T-helper 2 cell (primary cell): ENCODE measurements at regions not wholly inside any gene's neighbourhood (a gene's known extent, or its start where the extent isn't known, plus 50 kb on each side); places are given as distances from the start of the nearest gene placed in this dataset.
"Not testable (repeated sequence)": the region's sequence is repeated elsewhere in the genome, so short reads cannot be mapped to it uniquely, and the experiment has no call there.

Experiments
- DNase-seq, 5 experiments: peaks; one replicate each; pipeline versions ENCODE4 v3.0.0 to v3.0.0-alpha.2; 2012 to 2022

DNA sequence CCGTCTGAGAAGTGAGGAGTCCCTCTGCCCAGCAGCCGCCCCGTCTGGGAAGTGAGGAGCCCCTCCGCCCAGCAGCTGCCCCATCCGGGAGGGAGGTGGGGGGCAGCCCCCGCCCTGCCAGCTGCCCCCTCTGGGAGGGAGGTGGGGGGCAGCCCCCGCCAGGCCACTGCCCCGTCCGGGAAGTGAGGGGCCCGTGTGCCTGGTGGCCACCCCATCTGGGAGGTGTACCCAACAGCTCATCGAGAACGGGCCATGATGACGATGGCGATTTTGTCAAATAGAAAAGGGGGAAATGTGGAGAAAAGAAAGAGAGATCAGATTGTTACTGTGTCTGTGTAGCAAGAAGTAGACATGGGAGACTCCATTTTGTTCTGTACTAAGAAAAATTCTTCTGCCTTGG lies 208.8 kb downstream of the KDM5D start:
- not testable (repeated sequence) for DNase-seq

DNA sequence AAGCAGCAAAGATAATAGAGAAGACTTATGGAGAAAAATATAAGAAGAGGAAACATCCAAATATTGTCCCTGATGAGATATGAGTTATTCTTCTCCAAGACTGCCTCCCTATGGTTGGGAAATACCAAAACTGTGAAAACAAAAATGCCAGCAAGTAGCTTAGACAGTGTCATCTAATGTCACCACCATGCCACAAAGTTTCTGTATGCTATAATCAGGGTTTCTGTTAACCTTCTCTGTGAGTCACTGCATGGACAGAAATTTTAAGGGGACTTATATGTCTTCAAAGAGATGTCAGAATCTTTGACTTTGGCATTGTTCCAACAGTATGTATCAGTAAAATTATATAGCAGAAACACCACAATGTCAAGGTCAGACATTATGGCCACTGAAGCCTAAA lies 222.6 kb downstream of the KDM5D start:
- peak in 1 of 5 experiments; percentile 1 for DNase-seq

GRCh38 chrY:19503092-19503449 lies 241.5 kb downstream of the KDM5D start:
- DNase-seq = peak in 2 of 5 experiments; percentile 7 to 62

DNA sequence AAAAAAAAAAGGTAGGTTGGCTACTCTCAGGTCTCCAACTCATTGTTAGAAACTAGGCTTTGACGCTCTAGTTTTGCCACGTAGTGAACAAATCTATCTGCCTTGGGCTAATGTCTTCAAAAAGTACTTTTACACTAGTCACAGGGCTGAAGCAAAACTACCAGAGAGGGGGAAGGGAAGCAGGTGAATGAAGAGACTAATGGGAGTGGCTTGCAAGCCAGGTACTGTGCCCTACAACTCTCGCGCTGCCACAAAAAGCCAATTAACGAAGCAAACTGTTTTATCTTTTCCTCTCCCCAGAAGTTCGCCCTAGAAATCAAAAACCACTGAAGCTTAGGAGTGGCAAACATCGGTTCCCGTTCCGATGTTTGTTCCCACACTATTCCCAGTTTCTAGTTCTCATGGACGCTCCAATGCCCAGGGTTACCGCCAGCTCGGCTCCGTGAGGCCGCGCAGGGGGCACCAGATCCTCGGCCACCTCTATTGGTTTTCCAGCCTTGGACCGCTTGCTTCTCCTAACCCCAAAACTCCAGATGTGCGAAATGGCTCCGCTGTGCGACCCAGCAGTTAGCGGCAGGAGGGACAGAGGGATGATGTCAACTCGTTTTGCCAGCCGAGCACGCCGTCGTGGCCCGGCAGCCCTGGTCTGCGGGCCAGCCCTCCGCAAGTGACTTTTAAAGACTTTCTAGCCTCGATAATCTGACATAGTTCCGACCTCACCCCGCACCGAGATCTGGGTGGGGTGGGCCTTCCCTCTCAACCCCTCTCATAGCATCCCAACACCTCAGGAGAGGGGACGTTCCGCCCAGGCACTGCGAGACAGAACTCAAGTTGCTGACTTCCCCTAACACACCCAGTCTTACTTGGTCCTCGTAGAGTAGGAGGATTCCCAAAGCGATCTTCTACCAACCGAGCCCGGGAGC lies 242.1 kb downstream of the KDM5D start:
- DNase-seq = peak in 3 of 5 experiments; percentile 1 to 69 (median 3)

- DNase-seq = peak in 1 of 5 experiments; percentile 61
Measured at GRCh38 chrY:19498556-19498955, 246.0 kb downstream of the KDM5D start.

DNA sequence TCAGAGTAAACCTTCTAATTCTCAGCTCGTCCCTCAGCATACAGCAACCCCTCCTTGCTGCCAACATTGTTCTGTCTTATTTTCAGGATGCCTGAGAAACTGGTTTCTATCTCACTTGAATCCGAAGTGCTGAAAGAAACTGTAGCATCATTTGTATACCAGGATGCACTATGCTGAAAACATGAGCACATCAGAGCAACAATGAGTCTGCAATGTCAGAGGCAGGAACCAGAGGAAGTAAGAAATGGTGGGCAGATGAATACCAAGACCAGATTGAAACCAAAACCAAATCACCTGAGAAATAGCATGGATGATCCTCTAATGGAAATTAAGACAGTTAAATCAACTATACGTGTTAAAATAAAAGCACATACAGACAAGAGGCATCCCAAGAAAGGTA lies 257.0 kb downstream of the KDM5D start:
- DNase-seq = no peak

- DNase-seq = no peak
Measured at GRCh38 chrY:19484997-19485396, 259.5 kb downstream of the KDM5D start.

DNA sequence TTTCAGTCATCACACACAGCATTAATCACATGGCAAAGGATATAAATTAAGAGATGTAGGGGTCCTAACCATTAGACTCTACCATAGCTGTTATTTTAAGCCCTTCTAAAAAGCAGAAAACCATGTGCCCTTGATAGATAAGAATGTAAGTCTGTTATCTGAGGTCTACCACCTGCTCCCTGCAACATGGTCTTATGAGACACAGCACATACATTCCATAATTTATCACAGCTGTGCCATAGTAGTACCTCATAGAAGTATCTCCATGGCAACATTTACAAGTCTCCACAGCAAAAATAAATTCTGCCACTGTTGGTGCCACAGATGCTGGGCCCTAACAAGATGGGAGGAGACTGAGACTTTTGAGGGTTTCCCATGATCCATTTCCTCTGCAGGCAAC lies 265.4 kb downstream of the KDM5D start:
- DNase-seq = no peak

DNA sequence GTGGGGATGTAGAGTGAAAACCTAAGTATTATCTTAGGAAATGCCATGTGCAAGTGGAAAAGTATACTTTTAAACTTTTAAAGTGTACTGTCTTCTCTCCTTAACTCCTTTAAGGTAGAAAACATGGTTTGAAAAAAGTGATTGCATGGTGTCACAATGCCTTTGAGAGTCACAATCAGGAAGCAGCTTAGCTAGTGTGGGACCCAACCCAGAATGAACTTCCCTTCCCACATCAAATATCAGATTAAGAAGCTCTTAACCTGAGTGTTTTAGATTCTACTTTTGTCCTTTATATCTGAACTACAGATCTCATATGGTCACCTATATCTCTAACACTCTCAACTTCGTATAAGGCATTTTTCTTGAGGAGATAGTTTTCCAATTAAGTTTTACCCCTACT lies 266.6 kb downstream of the KDM5D start:
- no peak for DNase-seq

- DNase-seq = no peak
Measured at GRCh38 chrY:19465809-19466208, 278.7 kb downstream of the KDM5D start.

DNA sequence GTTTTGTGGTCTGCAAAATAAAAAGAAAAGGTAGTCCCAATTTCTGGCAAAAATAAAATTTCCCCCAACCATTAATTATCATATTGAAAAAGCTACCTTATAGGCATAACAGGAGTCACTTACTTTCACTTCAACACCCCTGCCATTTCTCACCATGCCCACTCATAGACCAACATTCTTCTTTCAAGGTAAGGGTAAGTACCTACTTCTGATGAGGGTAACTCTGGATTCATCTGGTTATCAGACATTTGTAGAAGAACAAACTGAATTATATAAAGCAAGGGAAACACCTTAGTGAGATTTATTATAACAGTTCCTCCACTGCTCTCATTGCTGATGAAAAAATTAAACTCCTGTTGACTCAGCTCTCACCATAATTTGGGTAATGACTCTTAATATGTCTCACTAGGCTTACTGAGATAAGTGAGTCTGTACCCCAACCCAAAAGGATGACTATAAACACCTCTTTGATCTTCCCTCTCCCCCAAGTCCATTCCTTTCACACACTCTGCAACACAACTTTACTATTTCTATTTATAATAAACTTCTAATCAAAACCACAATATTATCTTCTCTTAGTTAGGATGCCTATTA lies 287.6 kb downstream of the KDM5D start:
- no peak for DNase-seq

DNA sequence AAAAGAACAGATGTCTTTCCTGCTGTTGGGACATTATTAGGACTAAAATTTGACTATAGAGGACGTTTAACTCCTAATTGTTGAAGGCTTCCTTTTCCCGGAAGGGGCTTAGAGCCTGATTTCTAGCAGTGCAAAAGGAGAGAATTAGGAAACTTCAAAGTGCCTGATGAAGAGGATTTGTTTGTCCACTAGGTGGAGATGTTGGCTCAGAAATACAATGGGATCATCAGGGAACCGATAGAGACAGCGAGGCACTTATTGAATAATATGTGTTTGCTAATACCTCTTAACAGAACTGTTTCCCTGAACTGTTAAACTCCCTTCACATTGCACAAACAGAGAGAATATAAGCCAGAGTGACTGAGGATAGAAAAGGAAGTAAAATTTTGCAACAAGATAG lies 311.5 kb downstream of the KDM5D start:
- DNase-seq = peak in 1 of 5 experiments; percentile 61

GRCh38 chrY:19427736-19428518 lies 316.6 kb downstream of the KDM5D start:
- DNase-seq = no peak

DNA sequence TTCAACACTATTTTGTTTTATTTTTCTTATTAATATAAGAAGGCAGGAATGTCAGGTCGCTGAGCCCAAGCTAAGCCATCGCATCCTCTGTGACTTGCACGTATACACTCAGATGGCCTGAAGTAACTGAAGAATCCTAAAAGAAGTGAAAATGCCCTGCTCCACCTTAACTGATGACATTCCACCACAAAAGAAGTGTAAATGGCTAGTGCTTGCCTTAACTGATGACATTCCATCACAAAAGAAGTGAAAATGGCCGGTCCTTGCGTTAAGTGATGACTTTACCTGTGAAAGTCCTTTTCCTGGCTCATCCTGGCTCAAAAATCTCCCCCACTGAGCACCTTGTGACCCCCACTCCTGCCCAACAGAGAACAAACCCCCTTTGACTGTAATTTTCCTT lies 317.3 kb downstream of the KDM5D start:
- not testable (repeated sequence) for DNase-seq

DNA sequence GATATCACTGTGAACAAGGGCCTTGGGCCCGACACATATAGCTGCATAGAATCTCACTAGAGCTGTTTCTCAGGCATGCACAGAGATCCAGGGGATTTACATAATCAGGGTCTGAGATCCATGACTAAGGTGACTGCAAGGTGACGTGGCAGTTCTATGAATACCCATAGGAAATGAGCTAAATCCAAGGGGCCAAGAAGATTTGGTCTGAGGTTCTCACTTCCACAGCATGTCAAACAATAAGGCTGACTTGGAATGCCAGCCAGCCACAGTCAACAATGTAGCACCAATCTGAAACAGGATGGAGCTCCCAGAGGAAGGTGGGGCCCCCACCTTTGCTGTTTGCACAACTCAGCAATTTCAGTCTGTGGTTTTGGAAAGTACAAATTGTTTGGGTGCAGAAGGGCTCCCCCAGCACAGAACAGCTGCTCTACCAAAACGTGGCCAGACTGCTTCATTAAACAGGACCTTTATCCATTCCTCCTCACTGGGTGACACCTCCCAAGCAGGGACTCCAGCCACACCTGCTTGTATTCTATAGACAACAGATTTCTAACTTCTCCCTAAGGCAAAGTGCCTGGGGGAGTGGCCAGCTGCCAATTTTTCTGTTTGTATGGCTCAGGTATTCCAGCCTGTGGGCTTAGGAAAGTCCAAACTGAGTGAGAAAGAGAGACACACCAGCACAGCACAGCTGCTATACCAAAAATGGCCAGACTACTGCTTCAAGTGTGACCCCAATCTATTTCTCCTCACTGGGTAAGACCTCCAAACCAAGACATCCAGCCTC lies 333.4 kb downstream of the KDM5D start:
- no peak for DNase-seq

DNA sequence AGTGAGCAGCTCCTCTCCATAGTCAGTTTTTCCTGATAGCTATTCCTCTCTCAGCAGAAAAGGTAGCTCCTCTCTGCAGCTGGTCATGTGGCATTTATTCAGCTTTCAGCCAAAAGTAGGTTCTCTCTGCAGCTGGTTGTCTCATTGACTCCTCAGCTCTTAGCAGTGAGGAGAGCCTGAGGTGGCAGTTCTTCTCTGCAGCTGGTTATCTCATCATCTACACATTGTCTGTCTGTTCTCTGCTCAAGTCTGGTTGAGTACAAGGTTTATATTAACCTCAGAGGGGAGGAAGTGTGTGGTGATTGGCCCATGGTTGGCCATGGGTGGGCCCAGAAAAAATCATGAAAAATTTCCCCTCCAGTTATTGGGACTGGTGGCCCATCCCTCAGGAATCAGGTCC lies 338.3 kb downstream of the KDM5D start:
- DNase-seq = peak in 1 of 5 experiments; percentile 57

- no peak for DNase-seq
Measured at GRCh38 chrY:19405598-19405997, 338.9 kb downstream of the KDM5D start.

DNA sequence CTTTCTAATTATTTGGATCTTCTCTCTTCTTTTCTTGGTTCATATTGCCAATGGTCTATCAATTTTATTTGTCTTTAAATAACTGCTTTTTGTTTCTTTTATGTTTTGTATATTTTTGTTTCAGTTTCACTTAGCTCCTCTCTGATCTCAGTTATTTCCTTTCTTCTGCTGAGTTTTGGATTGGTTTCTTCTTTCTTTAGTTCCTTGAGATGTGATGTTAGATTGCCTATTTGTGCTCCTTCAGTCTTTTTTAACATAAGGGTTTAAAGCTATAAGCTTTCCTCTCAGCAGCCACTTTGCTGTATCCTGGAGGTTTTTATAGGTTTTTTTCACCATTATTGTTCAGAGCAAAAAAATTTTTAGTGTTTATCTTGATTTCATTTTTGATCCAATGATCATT lies 351.6 kb downstream of the KDM5D start:
- peak in 1 of 5 experiments; percentile 1 for DNase-seq

- DNase-seq = no peak
Measured at GRCh38 chrY:19391922-19392321, 352.6 kb downstream of the KDM5D start.

- DNase-seq = no peak
Measured at GRCh38 chrY:19365321-19365720, 379.2 kb downstream of the KDM5D start.

DNA sequence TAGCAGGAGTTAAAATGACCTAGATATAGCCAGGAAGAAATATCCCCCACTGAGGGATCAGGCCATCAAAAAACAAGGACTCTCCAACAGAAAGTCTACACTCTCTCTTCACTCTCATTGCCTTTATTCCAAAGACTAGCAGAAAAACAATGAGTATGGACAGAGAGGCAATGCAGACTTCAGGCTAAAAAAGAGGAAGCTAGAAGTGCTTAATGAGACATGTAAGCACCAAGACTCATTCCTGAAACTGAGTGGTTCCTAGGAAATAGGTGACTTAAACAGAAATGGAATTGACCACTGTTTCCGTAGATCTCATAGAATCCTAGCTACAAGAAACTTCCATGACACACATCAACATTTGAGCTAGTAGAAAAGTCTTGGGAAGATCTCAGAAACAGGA lies 387.3 kb downstream of the KDM5D start:
- DNase-seq = no peak

DNA sequence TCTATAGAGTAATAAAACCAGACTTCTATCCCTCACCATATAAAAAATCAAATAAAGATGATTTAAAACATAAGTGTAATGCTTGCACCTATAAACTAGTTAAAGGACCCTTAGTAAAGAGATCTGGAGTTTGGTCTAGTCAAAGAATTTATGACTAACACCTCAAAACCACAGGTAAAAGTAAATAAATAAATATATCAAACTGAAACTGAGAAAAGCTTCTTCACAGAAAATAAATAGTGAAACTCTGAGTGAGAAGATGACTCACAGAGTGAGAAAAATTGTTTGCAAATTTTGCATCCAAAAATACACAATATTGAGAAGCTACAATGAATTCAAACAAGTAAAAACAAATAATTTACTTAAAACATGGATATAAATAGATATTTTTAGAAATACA lies 387.8 kb downstream of the KDM5D start:
- peak in 1 of 5 experiments; percentile 19 for DNase-seq

- DNase-seq = no peak
Measured at GRCh38 chrY:19354857-19355173, 389.7 kb downstream of the KDM5D start.
